ENCODE measurements at regions not wholly inside any gene's neighbourhood (a gene's known extent, or its start where the extent isn't known, plus 50 kb on each side); places are given as distances from the start of the nearest gene placed in this dataset.

DNA sequence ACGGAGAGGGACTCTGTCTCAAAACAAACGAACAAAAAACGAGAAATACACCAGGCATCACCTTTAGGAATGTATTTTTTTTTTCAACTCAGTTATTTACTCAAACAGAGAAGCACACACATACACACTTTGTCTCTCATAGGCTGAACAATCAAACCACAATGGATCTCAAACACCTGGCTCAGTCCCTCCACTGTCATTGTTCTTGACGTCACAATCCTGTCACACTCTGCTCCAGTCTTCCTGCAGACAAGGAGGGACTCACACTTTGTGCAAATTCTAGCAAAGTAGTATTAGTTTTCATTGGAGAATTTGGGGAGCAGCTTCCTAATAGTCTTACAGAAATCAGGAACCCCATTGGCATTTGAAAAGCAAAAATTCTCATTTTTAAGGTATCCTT lies 727.8 kb downstream of the BCL11B start:
- H3K4ac ChIP-seq (ENCODE audit: low read length) = no peak overlapping the region
- H3K9ac ChIP-seq (ENCODE audit: low read depth, low read length, poor library complexity) = no peak overlapping the region
- DNase-seq (ENCODE audit: low spot score) = no peak
- H3K9me3 ChIP-seq (replicated peaks in 1 of 2; ENCODE audit: control insufficient read depth in 2 of 2, insufficient read depth in 1 of 2, low read depth in 1 of 2, low read length in 2 of 2) = no peaks in the 10 kb centered on the region
- no peak overlapping the region for H4K8ac ChIP-seq (ENCODE audit: low read depth, low read length)
- no peak overlapping the region for H3K14ac ChIP-seq (ENCODE audit: low read length)
- no peak overlapping the region for H2AK5ac ChIP-seq (ENCODE audit: low read depth, low read length)
- WGBS, 2 donors (ENCODE audit: extremely low coverage in 2 of 2, insufficient read length in 2 of 2, insufficient replicate concordance in 1 of 2) = no CpG with 5 or more reads among the region's 4 CpGs
- H2BK5ac ChIP-seq (ENCODE audit: low read length) = no peak overlapping the region
- no peaks in the 10 kb centered on the region for H3K27me3 ChIP-seq (ENCODE audit: control insufficient read depth in 3 of 3, insufficient read depth in 3 of 3, low read depth in 1 of 3, low read length in 3 of 3)
- H3K27ac ChIP-seq (replicated peaks; ENCODE audit: low read length) = no peak overlapping the region
- H2BK120ac ChIP-seq (ENCODE audit: low read depth, low read length) = no peak overlapping the region
- no peak overlapping the region for H3K18ac ChIP-seq (ENCODE audit: low read length)
- no peak overlapping the region for H4K91ac ChIP-seq (ENCODE audit: low read depth, low read length, poor library complexity)
- no peaks in the 10 kb centered on the region for H3K79me1 ChIP-seq (ENCODE audit: low read depth, low read length)
- no peak overlapping the region for H3K4me3 ChIP-seq (ENCODE audit: low read length in 2 of 2)
- no peak overlapping the region for H2AFZ ChIP-seq (ENCODE audit: low read length)
- H3K23ac ChIP-seq (ENCODE audit: low read depth, low read length, poor library complexity) = no peak overlapping the region
- no peaks in the 10 kb centered on the region for H3K4me1 ChIP-seq (ENCODE audit: control insufficient read depth in 2 of 2, insufficient read depth in 1 of 2, low read depth in 1 of 2, low read length in 2 of 2)
- no peak overlapping the region for H2BK12ac ChIP-seq (ENCODE audit: low read length)
- no peak overlapping the region for H3K4me2 ChIP-seq (ENCODE audit: insufficient read depth, low read length, poor library complexity, severe bottlenecking)
- H3K36me3 ChIP-seq (replicated peaks in 1 of 2; ENCODE audit: control insufficient read depth in 2 of 2, insufficient read depth in 2 of 2, low read length in 2 of 2) = no peaks in the 10 kb centered on the region
- no peak overlapping the region for H2BK15ac ChIP-seq (ENCODE audit: low read length)

DNA sequence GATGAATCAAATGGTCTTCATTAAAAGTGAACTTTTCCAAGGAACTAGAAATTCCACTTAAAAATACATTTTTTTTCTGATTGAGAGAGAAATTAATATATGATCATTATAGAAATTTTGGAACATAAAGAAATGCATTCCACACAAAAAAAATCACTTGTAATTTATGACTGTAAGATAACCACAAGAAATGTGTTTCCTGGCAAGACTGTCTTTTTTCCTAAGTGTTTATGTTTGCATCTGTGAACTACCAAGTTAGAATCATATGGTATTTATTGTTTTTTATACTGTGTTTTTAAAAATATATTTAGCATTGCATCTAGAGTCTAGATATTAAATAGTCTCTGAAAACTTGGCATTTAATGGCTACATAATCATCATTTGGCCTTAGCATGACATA lies 726.8 kb downstream of the BCL11B start:
- no peak overlapping the region for H3K4me2 ChIP-seq (ENCODE audit: insufficient read depth, low read length, poor library complexity, severe bottlenecking)
- H3K4me1 ChIP-seq (ENCODE audit: control insufficient read depth in 2 of 2, insufficient read depth in 1 of 2, low read depth in 1 of 2, low read length in 2 of 2) = no peaks in the 10 kb centered on the region
- H3K14ac ChIP-seq (ENCODE audit: low read length) = no peak overlapping the region
- no peaks in the 10 kb centered on the region for H3K9me3 ChIP-seq (replicated peaks in 1 of 2; ENCODE audit: control insufficient read depth in 2 of 2, insufficient read depth in 1 of 2, low read depth in 1 of 2, low read length in 2 of 2)
- no peak overlapping the region for H4K8ac ChIP-seq (ENCODE audit: low read depth, low read length)
- H2BK15ac ChIP-seq (ENCODE audit: low read length) = no peak overlapping the region
- no peaks in the 10 kb centered on the region for H3K79me1 ChIP-seq (ENCODE audit: low read depth, low read length)
- H3K36me3 ChIP-seq (replicated peaks in 1 of 2; ENCODE audit: control insufficient read depth in 2 of 2, insufficient read depth in 2 of 2, low read length in 2 of 2) = no peaks in the 10 kb centered on the region
- no peak overlapping the region for H2BK120ac ChIP-seq (ENCODE audit: low read depth, low read length)
- no peak overlapping the region for H3K4me3 ChIP-seq (ENCODE audit: low read length in 2 of 2)
- H3K27me3 ChIP-seq (ENCODE audit: control insufficient read depth in 3 of 3, insufficient read depth in 3 of 3, low read depth in 1 of 3, low read length in 3 of 3) = no peaks in the 10 kb centered on the region
- H2BK12ac ChIP-seq (ENCODE audit: low read length) = no peak overlapping the region
- no peak overlapping the region for H4K91ac ChIP-seq (ENCODE audit: low read depth, low read length, poor library complexity)
- no peak overlapping the region for H3K18ac ChIP-seq (ENCODE audit: low read length)
- no peak overlapping the region for H2AK5ac ChIP-seq (ENCODE audit: low read depth, low read length)
- H3K4ac ChIP-seq (ENCODE audit: low read length) = no peak overlapping the region
- no peak overlapping the region for H3K9ac ChIP-seq (ENCODE audit: low read depth, low read length, poor library complexity)
- no peak overlapping the region for H3K27ac ChIP-seq (replicated peaks; ENCODE audit: low read length)
- H2AFZ ChIP-seq (ENCODE audit: low read length) = no peak overlapping the region
- DNase-seq (ENCODE audit: low spot score) = no peak
- no peak overlapping the region for H3K23ac ChIP-seq (ENCODE audit: low read depth, low read length, poor library complexity)
- H2BK5ac ChIP-seq (ENCODE audit: low read length) = no peak overlapping the region

DNA sequence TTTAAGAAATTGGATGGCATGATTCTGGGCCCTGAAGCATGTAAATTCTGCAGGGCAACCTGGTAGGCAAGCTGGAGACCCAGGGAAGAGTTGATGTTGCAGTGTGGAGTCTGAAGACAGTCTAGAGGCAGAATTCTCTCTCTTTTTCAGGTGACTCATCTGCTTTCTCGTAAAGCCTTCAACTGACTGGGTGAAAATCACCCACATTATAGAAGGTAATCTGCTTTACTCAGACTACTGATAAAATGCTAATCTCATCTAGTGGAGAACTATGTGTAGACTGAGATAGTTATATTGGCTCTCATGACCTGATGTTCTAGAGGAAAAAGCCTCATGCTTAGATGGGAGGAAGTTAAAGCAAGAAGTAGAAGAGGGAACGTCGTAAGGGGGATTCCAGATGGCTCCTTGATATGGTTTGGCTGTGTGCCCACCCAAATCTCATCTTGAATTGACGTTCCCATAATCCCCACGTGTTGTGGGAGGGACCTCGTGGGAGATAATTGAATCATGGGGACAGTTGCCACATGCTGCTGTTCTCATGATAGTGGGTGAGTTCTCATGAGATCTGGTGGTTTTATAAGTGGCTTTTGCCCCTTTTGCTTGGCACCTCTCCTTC lies 723.8 kb downstream of the BCL11B start:
- Histone ChIP-seq H3K18ac (ENCODE audit: low read length) (no peak overlapping the region), H3K9ac (ENCODE audit: low read depth, low read length, poor library complexity) (no peak overlapping the region), H3K27ac (replicated peaks; ENCODE audit: low read length) (no peak overlapping the region), H3K23ac (ENCODE audit: low read depth, low read length, poor library complexity) (no peak overlapping the region), H2BK12ac (ENCODE audit: low read length) (no peak overlapping the region), H3K79me1 (ENCODE audit: low read depth, low read length) (no peaks in the 10 kb centered on the region), H3K4me2 (ENCODE audit: insufficient read depth, low read length, poor library complexity, severe bottlenecking) (no peak overlapping the region), H3K36me3 (replicated peaks in 1 of 2; ENCODE audit: control insufficient read depth in 2 of 2, insufficient read depth in 2 of 2, low read length in 2 of 2) (no peaks in the 10 kb centered on the region), H2BK120ac (ENCODE audit: low read depth, low read length) (no peak overlapping the region), H3K14ac (ENCODE audit: low read length) (no peak overlapping the region), H3K4me3 (ENCODE audit: low read length in 2 of 2) (no peak overlapping the region), H2AK5ac (ENCODE audit: low read depth, low read length) (no peak overlapping the region), H3K27me3 (ENCODE audit: control insufficient read depth in 3 of 3, insufficient read depth in 3 of 3, low read depth in 1 of 3, low read length in 3 of 3) (no peaks in the 10 kb centered on the region), H2BK5ac (ENCODE audit: low read length) (no peak overlapping the region), H2AFZ (ENCODE audit: low read length) (no peak overlapping the region), H2BK15ac (ENCODE audit: low read length) (no peak overlapping the region), H3K4ac (ENCODE audit: low read length) (no peak overlapping the region), H4K8ac (ENCODE audit: low read depth, low read length) (no peak overlapping the region), H4K91ac (ENCODE audit: low read depth, low read length, poor library complexity) (no peak overlapping the region), H3K9me3 (replicated peaks in 1 of 2; ENCODE audit: control insufficient read depth in 2 of 2, insufficient read depth in 1 of 2, low read depth in 1 of 2, low read length in 2 of 2) (no peaks in the 10 kb centered on the region), H3K4me1 (ENCODE audit: control insufficient read depth in 2 of 2, insufficient read depth in 1 of 2, low read depth in 1 of 2, low read length in 2 of 2) (no peaks in the 10 kb centered on the region)
- DNase-seq (ENCODE audit: low spot score) = no peak
- WGBS, 2 donors (ENCODE audit: extremely low coverage in 2 of 2, insufficient read length in 2 of 2, insufficient replicate concordance in 1 of 2) = no CpG with 5 or more reads among the region's 6 CpGs

DNA sequence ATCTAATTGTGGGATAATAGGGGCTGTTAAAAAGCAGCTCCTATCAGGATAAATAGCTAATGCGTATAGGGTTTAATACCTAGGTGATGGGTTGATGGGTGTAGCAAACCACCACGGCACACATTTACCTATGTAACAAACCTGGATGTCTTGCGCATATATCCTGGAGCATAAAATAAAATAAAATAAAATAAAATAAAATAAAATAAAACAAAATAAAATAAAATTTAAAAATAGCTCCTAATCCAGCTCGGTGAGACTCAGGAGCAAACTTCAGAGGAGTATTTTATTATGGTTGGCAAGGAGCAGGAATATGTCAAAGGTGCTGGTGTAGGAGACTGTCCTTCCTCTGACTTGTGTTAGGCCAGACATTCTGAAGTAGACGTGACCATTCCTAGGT lies 721.0 kb downstream of the BCL11B start:
- no peak overlapping the region for H3K4ac ChIP-seq (ENCODE audit: low read length)
- no peak overlapping the region for H3K9ac ChIP-seq (ENCODE audit: low read depth, low read length, poor library complexity)
- H2AK5ac ChIP-seq (ENCODE audit: low read depth, low read length) = no peak overlapping the region
- H3K23ac ChIP-seq (ENCODE audit: low read depth, low read length, poor library complexity) = no peak overlapping the region
- H3K18ac ChIP-seq (ENCODE audit: low read length) = no peak overlapping the region
- no peaks in the 10 kb centered on the region for H3K79me1 ChIP-seq (ENCODE audit: low read depth, low read length)
- H2BK5ac ChIP-seq (ENCODE audit: low read length) = no peak overlapping the region
- H2BK12ac ChIP-seq (ENCODE audit: low read length) = no peak overlapping the region
- H4K8ac ChIP-seq (ENCODE audit: low read depth, low read length) = no peak overlapping the region
- H3K14ac ChIP-seq (ENCODE audit: low read length) = no peak overlapping the region
- H3K4me1 ChIP-seq (ENCODE audit: control insufficient read depth in 2 of 2, insufficient read depth in 1 of 2, low read depth in 1 of 2, low read length in 2 of 2) = no peaks in the 10 kb centered on the region
- no CpG with 5 or more reads among the region's 5 CpGs for WGBS, 2 donors (ENCODE audit: extremely low coverage in 2 of 2, insufficient read length in 2 of 2, insufficient replicate concordance in 1 of 2)
- H3K27me3 ChIP-seq (ENCODE audit: control insufficient read depth in 3 of 3, insufficient read depth in 3 of 3, low read depth in 1 of 3, low read length in 3 of 3) = no peaks in the 10 kb centered on the region
- peaks cover 0 to under 1% of the 10 kb centered on the region in 2 donors for H3K9me3 ChIP-seq (replicated peaks in 1 of 2; ENCODE audit: control insufficient read depth in 2 of 2, insufficient read depth in 1 of 2, low read depth in 1 of 2, low read length in 2 of 2)
- H3K27ac ChIP-seq (replicated peaks; ENCODE audit: low read length) = no peak overlapping the region
- H2AFZ ChIP-seq (ENCODE audit: low read length) = no peak overlapping the region
- no peak overlapping the region for H4K91ac ChIP-seq (ENCODE audit: low read depth, low read length, poor library complexity)
- H3K4me2 ChIP-seq (ENCODE audit: insufficient read depth, low read length, poor library complexity, severe bottlenecking) = no peak overlapping the region
- H3K36me3 ChIP-seq (replicated peaks in 1 of 2; ENCODE audit: control insufficient read depth in 2 of 2, insufficient read depth in 2 of 2, low read length in 2 of 2) = no peaks in the 10 kb centered on the region
- no peak overlapping the region for H2BK15ac ChIP-seq (ENCODE audit: low read length)
- H2BK120ac ChIP-seq (ENCODE audit: low read depth, low read length) = no peak overlapping the region
- DNase-seq (ENCODE audit: low spot score) = no peak
- no peak overlapping the region for H3K4me3 ChIP-seq (ENCODE audit: low read length in 2 of 2)
